AG08395 (cell line): ENCODE measurements at regions not wholly inside any gene's neighbourhood (a gene's known extent, or its start where the extent isn't known, plus 50 kb on each side); places are given as distances from the start of the nearest gene placed in this dataset.

Experiments
- DNase-seq: peaks from one replicate; pipeline ENCODE4 v3.0.0; 2012; ENCODE audit warnings: mixed read lengths, low spot score

- no peak for DNase-seq
Observed at GRCh38 chr16:8519179-8519578, 71.1 kb downstream of the TMEM114 start.

DNA sequence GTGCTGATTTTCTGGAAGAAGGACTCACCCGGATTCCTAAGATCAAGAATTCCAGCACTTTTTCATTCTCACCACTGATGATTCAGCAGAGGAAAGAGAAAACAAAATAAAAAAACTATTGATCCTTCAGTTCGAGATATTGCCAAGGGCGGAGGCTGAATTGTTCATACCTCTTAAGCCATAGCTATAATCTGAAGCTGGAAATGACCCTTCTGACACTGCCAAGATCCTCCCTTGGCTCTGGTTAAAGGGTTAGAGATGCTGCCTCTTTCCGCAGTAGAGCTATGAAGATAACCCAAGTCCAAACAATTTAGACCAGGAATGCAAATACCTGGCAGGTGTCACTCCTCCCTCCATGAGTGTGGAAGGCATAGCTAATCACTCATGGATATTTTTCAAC, 73.0 kb downstream of the TMEM114 start:
- DNase-seq = no peak

GRCh38 chr16:8516471-8516870, 73.8 kb downstream of the TMEM114 start:
- no peak for DNase-seq

- no peak for DNase-seq
Observed at GRCh38 chr16:8512941-8513624, 77.2 kb downstream of the TMEM114 start.

GRCh38 chr16:8511464-8511863, 78.8 kb downstream of the TMEM114 start:
- DNase-seq = no peak

DNA sequence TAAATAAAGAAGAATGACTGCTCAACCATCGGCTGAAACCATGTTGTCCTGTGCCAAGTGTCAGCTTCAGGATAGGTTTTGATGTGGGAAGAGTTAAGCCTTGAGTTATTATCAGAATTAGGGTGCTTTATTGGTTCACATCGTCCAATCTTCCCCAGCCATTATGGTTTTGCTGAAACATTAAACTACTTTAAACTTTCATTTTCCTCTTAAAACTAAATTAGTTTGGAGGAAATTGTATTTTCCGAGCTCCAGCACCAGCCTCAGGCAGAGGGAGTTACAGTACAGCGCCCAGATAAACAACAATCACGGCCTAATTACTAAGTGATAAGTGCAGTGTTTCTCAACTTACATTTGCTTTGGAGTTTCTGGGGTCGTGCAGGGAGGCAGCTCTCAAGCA, 80.2 kb downstream of the TMEM114 start:
- DNase-seq = no peak

DNA sequence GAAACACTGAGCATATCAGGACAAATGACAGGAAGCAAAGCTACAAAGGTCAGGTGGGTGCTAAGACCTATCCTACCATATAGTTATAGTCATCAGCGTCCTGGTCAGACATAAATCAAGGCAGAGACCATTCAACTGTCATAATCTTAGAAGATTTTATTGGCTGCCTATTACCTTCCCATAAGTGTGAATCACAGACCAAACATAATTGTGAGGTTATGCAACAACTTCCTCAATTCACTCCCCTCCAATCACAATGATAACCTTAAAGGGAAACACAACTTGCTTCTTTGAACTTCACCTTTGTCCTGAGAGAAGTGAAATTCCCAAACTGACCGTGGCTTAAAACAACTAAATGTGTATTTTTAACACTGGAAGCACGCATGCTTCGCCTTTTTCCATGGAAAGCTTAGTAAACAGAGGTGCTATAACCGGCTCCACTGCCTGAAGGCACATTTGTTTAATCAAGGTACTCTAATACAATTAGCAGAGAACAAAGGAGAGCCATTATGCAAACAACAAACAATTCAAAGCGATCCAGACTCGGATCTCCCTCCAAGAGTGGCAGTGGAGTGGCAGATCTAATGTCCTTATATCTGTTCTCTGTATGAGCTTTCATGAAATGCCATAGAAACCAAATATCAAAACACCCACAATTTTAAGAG, 84.9 kb downstream of the TMEM114 start:
- no peak for DNase-seq

DNA sequence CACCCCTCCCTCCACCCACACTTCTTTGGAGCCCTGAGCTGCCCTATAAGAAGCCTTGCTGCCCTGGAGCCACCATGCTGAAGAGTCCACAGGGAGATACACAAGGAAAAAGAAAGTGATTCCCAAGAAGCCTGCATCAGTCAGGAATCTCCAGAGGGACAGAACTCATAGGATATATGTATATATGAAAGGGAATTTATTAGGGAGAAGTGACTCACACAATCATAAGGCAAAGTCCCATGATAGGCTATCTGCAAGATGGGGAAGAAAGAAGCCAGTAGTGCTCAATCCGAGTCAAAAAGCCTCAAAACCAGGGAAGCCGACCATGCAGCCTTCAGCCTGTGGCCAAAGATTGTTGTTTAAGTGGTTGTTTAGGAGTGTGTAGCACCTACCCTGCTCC, 87.9 kb downstream of the TMEM114 start:
- DNase-seq = no peak

DNA sequence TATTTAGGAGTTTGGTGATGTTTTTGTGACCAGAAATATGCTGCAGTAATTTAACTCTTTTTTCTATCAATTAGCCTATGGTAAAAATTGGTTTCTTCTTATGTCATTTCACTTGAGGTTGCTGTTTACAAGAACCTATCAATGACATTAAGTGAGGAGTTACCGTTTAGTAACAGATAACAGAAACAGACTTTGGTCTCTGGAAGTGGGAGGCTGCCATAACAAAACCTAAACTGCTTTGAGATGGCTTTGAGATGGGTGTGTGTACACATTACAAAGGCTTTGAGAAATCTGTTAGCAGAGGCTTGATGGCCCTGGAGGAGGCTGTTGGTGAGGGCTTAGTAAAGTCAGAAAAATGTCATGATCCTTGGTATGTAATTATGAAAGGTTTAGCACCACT, 90.0 kb downstream of the TMEM114 start:
- DNase-seq = no peak

DNA sequence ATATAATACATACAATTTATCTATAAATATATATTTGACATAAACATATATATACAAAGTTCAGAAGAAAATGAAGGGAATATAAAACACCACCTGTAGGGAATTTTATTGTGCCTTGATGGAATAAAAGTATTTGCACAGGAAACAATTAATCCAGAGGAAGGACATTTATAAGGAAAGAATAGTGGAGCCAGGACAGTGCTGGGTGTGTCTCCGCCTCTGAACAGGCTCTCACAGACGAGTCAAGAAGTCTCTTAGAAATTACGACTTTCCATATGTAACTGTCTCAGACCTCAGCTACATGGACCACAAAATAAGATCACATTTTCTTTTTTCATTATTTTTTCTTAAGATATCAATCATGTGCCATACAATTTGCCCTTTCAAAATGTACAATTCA, 93.9 kb downstream of the TMEM114 start:
- no peak for DNase-seq

GRCh38 chr16:8493972-8494371, 96.3 kb downstream of the TMEM114 start:
- DNase-seq = no peak

DNA sequence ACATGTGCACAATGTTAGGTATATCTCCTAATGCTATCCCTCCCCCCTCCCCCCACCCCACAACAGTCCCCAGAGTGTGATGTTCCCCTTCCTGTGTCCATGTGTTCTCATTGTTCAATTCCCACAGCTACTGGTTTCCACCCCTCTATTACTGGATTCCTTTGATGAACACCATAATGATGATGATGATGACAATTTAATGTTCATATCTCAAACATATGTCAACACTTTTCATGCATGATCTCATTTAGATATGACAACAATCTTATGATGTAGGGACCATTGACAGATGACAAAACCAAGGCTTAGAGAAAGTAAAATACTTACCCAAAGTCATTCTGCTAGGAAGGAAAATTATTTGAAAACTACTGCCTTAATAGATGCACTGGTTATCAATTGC, 97.6 kb downstream of the TMEM114 start:
- DNase-seq = no peak

DNA sequence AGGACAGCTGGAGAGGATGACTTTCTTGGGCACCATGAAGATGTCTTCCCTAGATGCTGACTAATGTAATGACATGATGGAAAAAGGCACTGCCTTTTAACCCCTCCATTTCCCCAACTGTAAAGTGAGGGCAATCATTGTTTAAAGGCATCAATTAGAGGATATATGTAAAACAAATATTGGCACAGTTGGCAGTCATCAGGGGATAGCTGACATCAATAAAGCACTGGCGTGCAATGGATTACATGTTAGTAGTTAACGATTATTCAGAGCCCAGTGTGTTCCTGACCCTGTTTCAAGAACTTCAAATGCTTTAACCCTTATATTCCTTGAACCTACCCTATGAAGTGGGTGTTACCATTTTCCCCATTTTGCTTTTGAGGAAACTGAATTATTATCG, 100.7 kb downstream of the TMEM114 start:
- no peak for DNase-seq

- no peak for DNase-seq
Observed at GRCh38 chr16:8486985-8487384, 103.3 kb downstream of the TMEM114 start.

- DNase-seq = no peak
Observed at GRCh38 chr16:8483396-8483795, 106.9 kb downstream of the TMEM114 start.

GRCh38 chr16:8481810-8482209, 108.5 kb downstream of the TMEM114 start:
- DNase-seq = no peak

GRCh38 chr16:8476824-8477223, 113.5 kb downstream of the TMEM114 start:
- DNase-seq = no peak

DNA sequence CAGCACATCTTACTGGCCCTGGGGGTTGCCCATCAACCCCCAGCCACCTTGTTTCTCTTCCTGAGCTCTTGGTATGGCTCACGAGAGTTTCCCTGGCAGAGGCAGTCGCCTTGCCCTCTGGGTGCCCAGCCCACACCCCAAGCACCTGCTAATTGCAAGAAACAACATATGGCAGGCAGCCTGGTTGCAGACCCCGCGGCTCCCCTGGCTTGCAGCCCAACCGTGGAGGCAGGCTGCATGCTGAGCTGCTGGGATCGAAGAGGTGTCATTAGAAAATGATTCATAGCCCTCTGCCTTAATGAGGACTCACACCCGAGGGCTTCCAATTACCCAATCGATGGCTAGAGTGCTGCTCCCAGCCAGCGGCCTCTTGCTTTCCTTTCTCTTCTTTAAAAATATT, 115.7 kb downstream of the TMEM114 start:
- no peak for DNase-seq

- no peak for DNase-seq
Observed at GRCh38 chr16:8469102-8469778, 121.1 kb downstream of the TMEM114 start.

- DNase-seq = no peak
Observed at GRCh38 chr16:8464979-8465378, 125.3 kb downstream of the TMEM114 start.

DNA sequence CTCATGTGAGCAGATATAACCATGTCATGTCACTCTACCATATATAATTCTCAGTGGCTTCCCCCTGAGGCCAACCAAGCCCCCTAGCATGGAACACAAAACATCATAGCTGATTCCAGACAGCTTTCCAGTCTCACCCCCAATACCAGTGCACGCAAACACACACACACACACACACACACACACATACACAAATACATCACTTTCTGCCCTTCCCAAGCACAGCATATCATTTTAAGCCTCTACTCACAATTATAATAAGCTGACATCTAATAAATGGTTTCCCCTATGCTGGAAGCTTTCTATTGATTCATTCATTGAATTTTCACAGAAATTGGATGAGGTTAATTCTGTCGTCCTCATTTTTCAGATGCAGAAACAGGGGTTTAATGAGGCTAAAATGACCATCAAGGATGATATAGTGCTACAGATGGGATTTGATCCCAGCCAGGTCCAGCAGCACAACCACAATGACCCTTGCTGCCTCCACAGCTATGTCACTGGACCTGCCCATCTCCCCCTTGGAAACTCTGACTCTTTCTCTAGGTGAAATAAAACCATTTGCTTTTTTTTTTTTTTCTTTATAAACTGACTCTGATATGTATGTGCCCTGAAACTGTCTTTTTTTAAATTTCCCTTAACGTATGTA, 131.1 kb downstream of the TMEM114 start:
- DNase-seq = no peak

DNA sequence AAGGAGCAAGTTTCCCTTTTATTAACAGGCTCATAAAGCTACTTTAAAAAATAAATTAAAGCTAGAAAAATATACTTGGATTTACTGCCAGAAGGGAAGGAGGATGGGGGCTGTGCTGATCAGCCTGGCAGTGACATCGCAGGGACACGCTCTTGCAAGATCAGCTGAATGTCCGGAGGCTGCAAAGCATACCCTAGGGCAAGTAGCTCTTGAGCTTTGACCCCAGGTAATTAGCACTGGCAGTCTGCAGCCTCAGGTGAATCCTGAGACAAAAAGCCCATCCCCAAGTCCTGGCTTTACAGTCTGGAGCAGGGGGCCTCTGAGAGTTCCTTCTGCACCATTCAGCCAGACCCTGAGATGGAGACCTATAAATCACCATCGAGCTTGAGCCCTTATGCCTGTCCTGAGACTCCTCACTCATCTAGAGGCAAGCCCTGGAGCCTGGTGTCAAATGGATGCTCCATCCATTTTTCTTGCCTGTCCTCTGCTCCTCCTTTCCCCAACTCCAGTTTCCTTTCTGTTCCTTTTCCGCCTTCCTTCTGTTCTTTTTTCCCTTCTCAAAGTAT, 131.7 kb downstream of the TMEM114 start:
- DNase-seq = no peak

GRCh38 chr16:8453359-8453758, 137.0 kb downstream of the TMEM114 start:
- DNase-seq = no peak
